Fibroblast of lung (primary cell): ENCODE measurements at regions not wholly inside any gene's neighbourhood (a gene's known extent, or its start where the extent isn't known, plus 50 kb on each side); places are given as distances from the start of the nearest gene placed in this dataset.

Experiments used
- DNase-seq, 2 donors: peaks; one replicate each; pipeline versions ENCODE4 v3.0.0 to v3.0.0-alpha.2; 2010; ENCODE audit warnings: low read depth in 2 of 2
- H2AFZ ChIP-seq: 2 replicates; pipeline ENCODE4 v1.5.1; 2012; ENCODE audit warnings: low read length, control low read depth, inconsistent platforms
- H3K27ac ChIP-seq: 2 replicates; pipeline ENCODE4 v1.5.1; 2011; ENCODE audit warnings: low read length, control low read depth; ENCODE audit not compliant: insufficient read depth
- H3K27me3 ChIP-seq: 2 replicates; pipeline ENCODE4 v1.5.1; 2011; ENCODE audit warnings: mild to moderate bottlenecking, low read length; ENCODE audit not compliant: control insufficient read depth, insufficient read depth
- H3K36me3 ChIP-seq: 2 replicates; pipeline ENCODE4 v1.5.1; 2011; ENCODE audit warnings: low read length; ENCODE audit not compliant: control insufficient read depth, insufficient read depth
- H3K4me1 ChIP-seq: 2 replicates; pipeline ENCODE4 v1.5.1; 2011; ENCODE audit warnings: low read length; ENCODE audit not compliant: control insufficient read depth, insufficient read depth; ENCODE audit errors: extremely low read depth
- H3K4me2 ChIP-seq: 2 replicates; pipeline ENCODE4 v1.5.1; 2011; ENCODE audit warnings: low read length, control low read depth; ENCODE audit not compliant: insufficient read depth; ENCODE audit errors: extremely low read depth
- H3K4me3 ChIP-seq, 4 experiments: fragments of 200-600 bp in 1 of 4; sonication (generic) in 1 of 4; replicated peaks in 1 of 4; 2 replicates each; pipeline ENCODE4 v1.5.1; 2011 to 2016; ENCODE audit warnings: low read length in 4 of 4, low read depth in 3 of 4, mild to moderate bottlenecking in 3 of 4, control low read depth in 2 of 4, inconsistent platforms in 1 of 4, mixed read lengths in 1 of 4; ENCODE audit not compliant: insufficient read depth in 1 of 4; ENCODE audit errors: control extremely low read depth in 1 of 4
- H3K79me2 ChIP-seq: 2 replicates; pipeline ENCODE4 v1.5.1; 2012; ENCODE audit warnings: mild to moderate bottlenecking, low read length, inconsistent platforms; ENCODE audit not compliant: control insufficient read depth, insufficient read depth
- H3K9ac ChIP-seq: 2 replicates; pipeline ENCODE4 v1.5.1; 2011; ENCODE audit warnings: mild to moderate bottlenecking, low read length, control low read depth; ENCODE audit not compliant: insufficient read depth
- H3K9me3 ChIP-seq: 2 replicates; pipeline ENCODE4 v1.5.1; 2012; ENCODE audit warnings: low read depth, low read length; ENCODE audit not compliant: control insufficient read depth, insufficient read depth
- H4K20me1 ChIP-seq: 2 replicates; pipeline ENCODE4 v1.5.1; 2011; ENCODE audit warnings: low read length; ENCODE audit not compliant: control insufficient read depth, insufficient read depth; ENCODE audit errors: extremely low read depth
- CTCF ChIP-seq, 2 donors: IDR thresholded peaks in 1 of 2; conservative IDR thresholded peaks in 1 of 2; 1 replicate in 1 of 2; 2 replicates in 1 of 2; pipeline ENCODE4 v1.5.1; 2011 to 2012; ENCODE audit warnings: low read length in 2 of 2, control low read depth in 1 of 2, inconsistent platforms in 1 of 2, low read depth in 1 of 2, mild to moderate bottlenecking in 1 of 2
- EZH2 ChIP-seq: IDR thresholded peaks from 2 replicates; pipeline ENCODE4 v1.5.1; 2012; ENCODE audit warnings: low read length, control low read depth, mild to moderate bottlenecking; ENCODE audit errors: missing control alignments

GRCh38 chr21:35770101-35770945, 290.0 kb downstream of the SETD4 start:
- Histone ChIP-seq H3K27ac (no peak overlapping the region), H3K9me3 (no peaks in the 10 kb centered on the region), H3K4me2 (no peak overlapping the region), H2AFZ (no peak overlapping the region), H3K4me3 (no peak overlapping the region), H3K9ac (no peak overlapping the region), H3K4me1 (no peaks in the 10 kb centered on the region), H3K27me3 (no peaks in the 10 kb centered on the region), H3K79me2 (no peaks in the 10 kb centered on the region), H3K36me3 (no peaks in the 10 kb centered on the region), H4K20me1 (no peaks in the 10 kb centered on the region)
- TF ChIP-seq CTCF (conservative IDR thresholded peaks at IDR 0.05 in 1 of 2, IDR thresholded peaks at IDR 0.05 in 1 of 2; ENCODE audit: low read depth in 1 of 2, low read length in 2 of 2) (no peak), EZH2 (no peak)
- no peak for DNase-seq

GRCh38 chr21:35768187-35768586, 292.1 kb downstream of the SETD4 start:
- no peaks in the 10 kb centered on the region for H3K79me2 ChIP-seq
- H3K27me3 ChIP-seq, result no peaks in the 10 kb centered on the region
- no peaks in the 10 kb centered on the region for H3K4me1 ChIP-seq
- no peaks in the 10 kb centered on the region for H3K9me3 ChIP-seq
- no peak overlapping the region for H2AFZ ChIP-seq
- H3K9ac ChIP-seq, result no peak overlapping the region
- TF ChIP-seq CTCF (conservative IDR thresholded peaks at IDR 0.05 in 1 of 2, IDR thresholded peaks at IDR 0.05 in 1 of 2; ENCODE audit: low read depth in 1 of 2, low read length in 2 of 2), result no peak
- no peak overlapping the region for H3K27ac ChIP-seq
- DNase-seq, result peak in 1 of 2 donors; percentile 19
- no peak overlapping the region for H3K4me2 ChIP-seq
- H4K20me1 ChIP-seq, result no peaks in the 10 kb centered on the region
- H3K4me3 ChIP-seq, result no peak overlapping the region
- H3K36me3 ChIP-seq, result no peaks in the 10 kb centered on the region

- H3K9ac ChIP-seq, result no peak overlapping the region
- no peak overlapping the region for H3K4me2 ChIP-seq
- H3K36me3 ChIP-seq, result no peaks in the 10 kb centered on the region
- TF ChIP-seq CTCF (conservative IDR thresholded peaks at IDR 0.05 in 1 of 2, IDR thresholded peaks at IDR 0.05 in 1 of 2; ENCODE audit: low read depth in 1 of 2, low read length in 2 of 2) (no peak), EZH2 (no peak)
- no peaks in the 10 kb centered on the region for H3K9me3 ChIP-seq
- H3K27me3 ChIP-seq, result no peaks in the 10 kb centered on the region
- H3K4me1 ChIP-seq, result no peaks in the 10 kb centered on the region
- H4K20me1 ChIP-seq, result no peaks in the 10 kb centered on the region
- H3K79me2 ChIP-seq, result no peaks in the 10 kb centered on the region
- DNase-seq, result no peak
- H3K4me3 ChIP-seq, result no peak overlapping the region
- no peak overlapping the region for H3K27ac ChIP-seq
- H2AFZ ChIP-seq, result no peak overlapping the region
Measured at GRCh38 chr21:35764586-35764985, 295.7 kb downstream of the SETD4 start.
